ENCODE measurements at regions not wholly inside any gene's neighbourhood (a gene's known extent, or its start where the extent isn't known, plus 50 kb on each side); places are given as distances from the start of the nearest gene placed in this dataset.

DNA sequence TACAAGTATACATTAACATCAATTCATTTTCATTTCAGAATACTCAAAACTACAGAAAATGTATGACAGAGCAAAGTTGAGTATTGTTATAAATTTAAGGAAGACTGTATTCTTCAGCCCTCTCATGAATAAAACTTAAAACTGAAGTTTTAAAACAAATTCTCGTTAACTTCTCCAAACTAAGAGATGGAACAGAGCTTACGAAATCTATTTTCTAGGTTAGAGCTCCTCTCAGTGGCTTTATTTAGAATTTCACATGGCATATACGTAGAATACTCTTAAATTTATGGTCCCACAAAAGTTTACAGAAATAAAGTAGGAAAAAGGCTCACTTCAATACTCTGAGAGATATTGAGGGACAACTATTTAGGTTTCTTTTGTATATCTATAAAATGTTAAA, 612.1 kb downstream of the KCNJ3 start:
- TF ChIP-seq, protein P1, sequence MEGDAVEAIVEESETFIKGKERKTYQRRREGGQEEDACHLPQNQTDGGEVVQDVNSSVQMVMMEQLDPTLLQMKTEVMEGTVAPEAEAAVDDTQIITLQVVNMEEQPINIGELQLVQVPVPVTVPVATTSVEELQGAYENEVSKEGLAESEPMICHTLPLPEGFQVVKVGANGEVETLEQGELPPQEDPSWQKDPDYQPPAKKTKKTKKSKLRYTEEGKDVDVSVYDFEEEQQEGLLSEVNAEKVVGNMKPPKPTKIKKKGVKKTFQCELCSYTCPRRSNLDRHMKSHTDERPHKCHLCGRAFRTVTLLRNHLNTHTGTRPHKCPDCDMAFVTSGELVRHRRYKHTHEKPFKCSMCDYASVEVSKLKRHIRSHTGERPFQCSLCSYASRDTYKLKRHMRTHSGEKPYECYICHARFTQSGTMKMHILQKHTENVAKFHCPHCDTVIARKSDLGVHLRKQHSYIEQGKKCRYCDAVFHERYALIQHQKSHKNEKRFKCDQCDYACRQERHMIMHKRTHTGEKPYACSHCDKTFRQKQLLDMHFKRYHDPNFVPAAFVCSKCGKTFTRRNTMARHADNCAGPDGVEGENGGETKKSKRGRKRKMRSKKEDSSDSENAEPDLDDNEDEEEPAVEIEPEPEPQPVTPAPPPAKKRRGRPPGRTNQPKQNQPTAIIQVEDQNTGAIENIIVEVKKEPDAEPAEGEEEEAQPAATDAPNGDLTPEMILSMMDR (IDR thresholded peaks at IDR 0.05): peak; percentile 9 to 37 (median 27)
- no peak for TF ChIP-seq EP300 (IDR thresholded peaks at IDR 0.05; ENCODE audit: low read depth)
